ENCODE measurements at regions not wholly inside any gene's neighbourhood (a gene's known extent, or its start where the extent isn't known, plus 50 kb on each side); places are given as distances from the start of the nearest gene placed in this dataset.

DNA sequence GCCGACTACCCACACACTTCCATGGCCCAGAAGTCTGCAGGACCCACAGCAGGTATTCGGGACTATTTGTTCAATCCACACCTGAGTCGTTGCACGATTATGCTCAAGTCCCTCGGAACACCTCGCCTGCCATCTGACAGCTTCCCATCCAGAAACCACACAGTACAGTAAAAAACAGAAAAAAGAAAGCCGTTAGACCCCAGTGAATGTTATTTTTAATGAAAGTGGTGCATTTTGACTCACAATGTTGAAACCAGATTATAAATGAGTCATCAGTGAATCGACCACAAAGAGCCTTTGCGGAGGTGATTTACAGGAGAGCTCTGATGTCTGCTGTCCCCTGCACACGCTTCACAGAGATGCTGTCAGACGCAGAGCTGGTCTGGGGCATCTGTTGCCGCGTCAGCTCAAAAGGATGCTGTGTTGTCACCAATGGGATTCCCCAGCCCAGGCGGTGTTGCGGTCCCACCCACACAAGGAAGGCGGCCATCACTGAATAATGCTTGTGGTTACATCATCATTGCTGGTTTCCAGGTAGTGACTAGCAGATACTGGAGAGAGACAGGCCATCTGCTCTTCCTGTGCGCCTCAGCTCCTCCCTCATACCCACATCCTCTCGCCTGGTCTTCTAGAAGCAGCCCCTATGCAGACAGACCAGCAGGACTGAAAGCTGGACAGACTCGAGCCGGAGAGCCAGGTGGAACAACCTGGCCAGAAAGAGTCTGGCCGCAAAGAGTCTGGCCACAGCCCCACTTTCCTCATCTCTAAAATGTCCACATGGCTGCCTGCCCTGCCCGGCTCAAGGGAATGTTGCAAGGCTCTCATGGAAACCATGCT is 116.8 kb downstream of the TOMM20 start:
- DNase-seq (ENCODE audit: low read depth in 4 of 4, low spot score in 2 of 4), result no peak

DNA sequence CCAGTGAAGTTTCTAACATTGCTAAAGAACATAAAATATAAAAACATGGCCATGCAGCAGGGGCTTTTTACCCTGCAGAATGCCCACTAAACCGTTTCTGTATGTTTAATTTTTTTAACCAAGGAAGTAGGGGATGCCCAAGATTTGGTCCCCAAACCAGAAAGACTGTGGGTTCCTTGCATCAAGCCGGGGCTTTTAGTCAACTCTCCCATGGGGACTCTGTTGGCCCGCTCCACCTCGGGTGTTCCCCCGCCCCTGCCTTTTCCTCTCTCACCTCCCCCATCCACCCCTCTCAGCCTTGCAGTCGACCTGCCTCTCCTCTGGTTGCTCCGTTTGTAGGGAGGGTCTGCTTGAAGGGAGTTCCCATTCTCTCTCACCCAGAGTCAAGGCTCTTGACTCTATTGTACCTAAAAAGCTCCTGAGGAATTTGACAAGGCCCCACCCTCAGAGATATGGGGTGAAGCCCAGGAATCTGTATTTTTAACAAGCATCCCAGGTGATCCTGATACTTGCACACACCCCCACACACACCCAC is 117.5 kb downstream of the TOMM20 start:
- DNase-seq (ENCODE audit: low read depth in 4 of 4, low spot score in 2 of 4), result no peak

DNA sequence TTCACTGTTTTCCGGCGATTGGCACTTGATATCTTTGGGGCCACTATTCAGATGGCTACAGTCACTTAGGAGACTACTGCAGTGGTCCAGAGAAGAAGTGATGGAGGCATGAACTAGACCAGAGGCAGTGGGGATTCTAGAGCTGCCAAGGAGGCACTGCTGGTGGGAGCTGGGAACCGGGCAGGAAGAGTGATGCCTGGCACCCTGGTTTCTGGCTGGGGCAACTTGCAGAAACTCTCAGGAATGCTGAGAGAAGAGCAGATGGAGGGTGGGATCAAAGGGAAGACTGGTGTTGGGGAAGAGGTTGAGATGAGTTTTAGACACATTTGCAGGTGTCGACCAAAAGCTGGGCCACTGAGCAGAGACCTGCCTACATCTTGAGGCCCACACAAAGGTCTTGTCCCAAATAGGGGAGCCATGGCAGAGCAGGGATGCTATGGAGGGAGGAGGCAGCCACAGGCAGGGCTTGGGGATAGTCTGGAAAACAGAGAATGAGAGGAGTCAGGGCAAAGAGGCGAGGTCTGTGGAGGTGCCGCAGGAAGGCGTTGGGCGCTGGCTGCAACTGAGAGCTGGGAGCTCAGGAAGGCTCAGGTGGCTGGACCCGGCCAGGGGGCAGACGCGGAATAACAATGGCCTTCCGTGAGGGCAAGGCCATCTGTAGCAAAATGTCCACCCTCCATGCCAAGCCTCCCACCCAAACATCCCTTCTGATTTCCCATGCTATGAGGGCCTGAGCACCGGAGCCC is 118.9 kb downstream of the TOMM20 start:
- DNase-seq (ENCODE audit: low read depth in 4 of 4, low spot score in 2 of 4), result no peak

DNA sequence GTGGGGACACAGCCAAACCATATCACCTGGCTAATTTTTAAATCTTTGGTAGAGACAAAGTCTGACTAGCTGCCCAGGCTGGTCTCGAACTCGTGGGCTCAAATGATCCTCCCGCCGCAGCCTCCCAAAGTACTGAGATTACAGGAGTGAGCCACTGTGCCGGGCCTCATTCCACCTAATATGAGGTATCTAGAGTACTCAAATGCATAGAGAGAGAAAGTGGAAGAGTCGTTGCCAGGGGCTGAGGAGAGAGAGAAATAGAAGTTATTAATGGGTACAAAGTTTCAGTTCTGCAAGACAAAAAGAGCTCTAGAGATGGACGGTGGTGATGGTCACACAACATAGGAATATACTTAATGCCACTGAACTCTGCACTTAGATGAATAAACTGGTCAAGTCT is 119.6 kb downstream of the TOMM20 start:
- no peak for DNase-seq (ENCODE audit: low read depth in 4 of 4, low spot score in 2 of 4)

DNA sequence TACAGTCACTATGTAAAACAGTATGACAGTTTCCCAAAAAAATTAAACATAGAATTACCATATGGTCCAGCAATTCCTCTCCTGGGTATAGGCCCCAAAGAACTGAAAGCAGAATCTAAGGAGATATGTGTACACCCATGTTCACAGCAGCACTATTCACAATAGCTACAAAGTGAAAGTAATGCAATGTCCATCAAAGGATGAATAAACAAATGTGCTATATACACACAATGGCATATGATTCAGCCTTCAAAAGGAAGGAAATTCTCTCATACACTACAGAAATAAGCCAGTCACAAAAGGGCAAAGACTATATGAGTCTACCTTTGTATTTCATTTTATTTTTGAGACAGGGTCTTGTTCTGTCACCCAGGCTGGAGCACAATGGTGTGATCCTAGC is 120.4 kb downstream of the TOMM20 start:
- no peak for DNase-seq (ENCODE audit: low read depth in 4 of 4, low spot score in 2 of 4)

DNA sequence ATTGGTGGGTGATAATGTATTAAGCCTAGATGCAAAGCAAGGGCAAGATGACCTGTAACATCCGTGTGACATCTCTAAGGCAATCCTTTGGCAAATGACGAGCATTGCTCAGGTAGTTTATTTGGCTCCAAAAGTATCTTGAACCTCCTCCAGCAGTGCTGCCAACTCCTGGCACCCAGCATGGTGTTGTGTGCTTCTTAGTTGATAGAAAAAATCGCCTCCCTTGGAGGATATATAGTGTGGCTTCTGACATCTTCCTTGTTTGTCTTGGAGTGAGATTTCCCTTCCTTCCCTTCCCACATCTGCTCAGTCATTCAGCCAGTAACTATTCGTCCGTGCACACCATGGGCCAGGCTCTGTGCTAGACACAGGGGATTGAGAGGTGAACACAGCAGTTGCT is 121.8 kb downstream of the TOMM20 start:
- DNase-seq (ENCODE audit: low read depth in 4 of 4, low spot score in 2 of 4), result no peak

DNA sequence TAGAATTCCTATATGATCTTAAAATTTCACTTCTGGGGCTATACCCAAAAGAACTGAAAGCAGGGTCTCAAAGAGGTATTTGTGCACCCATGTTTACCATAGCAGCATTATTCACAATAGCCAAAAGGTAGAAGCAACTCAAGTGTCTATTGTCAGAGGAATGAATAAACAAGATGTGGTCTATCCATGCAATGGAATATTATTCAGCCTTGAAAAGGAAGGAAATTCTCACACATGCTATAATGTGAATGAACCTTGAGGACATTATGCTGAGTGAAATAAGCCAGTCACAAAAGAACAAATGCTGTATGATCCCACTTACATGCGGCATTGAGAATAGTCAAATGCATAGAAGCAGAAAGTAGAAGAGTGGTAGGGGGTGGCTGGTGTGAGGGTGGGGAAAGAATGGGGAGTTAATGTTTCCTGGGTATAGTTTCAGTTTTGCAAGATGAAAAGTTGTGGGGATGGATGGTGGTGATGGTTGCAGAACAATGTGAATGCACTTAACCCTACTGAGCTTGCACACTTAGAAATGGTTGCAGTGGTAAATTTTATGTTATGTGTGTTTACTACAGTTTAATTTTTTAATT is 122.4 kb downstream of the TOMM20 start:
- DNase-seq (ENCODE audit: low read depth in 4 of 4, low spot score in 2 of 4), result no peak

DNA sequence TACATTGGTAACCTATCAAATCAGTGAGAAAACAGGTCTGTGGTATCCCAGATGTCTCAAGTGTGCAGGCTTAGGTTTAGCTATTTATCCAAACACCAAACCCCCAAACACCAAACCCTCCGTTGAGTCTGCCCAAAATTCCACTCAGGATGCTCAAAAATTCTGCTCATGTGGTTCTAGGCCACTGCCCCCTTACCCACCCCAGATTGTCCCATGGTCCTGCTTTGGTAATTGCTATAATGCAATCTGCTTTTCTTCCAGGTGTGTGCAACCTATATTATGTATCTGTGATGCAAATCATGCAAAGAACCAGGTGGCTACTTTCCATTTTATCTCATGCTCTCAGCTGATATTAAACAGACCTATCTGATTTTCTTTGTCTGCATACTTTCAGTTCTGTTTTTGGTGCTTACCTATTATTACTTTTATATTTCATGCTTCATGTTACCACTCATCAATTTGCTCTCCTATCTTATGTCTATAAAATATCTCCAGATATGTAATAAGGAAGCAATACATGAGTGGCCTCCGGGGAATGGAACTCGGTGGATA is 123.7 kb downstream of the TOMM20 start:
- no peak for DNase-seq (ENCODE audit: low read depth in 4 of 4, low spot score in 2 of 4)

DNA sequence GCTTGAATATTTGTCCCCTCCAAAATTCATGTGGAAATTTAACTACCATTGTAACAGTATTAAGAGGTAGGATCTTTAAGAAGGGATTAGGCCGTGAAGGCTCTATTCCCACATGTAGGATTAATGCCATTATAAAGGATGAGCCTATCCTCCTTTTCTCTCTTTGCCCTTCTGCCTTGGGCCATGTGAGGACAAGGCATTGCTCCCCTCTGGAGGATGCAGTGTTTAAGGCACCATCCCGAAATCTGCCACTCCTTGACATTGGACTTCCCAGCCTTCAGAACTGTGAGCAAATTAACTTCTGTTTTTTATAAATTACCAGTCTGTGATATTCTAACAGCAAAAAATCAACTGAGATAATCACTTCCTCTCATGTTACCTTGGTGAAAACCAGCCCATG is 124.4 kb downstream of the TOMM20 start:
- DNase-seq (ENCODE audit: low read depth in 4 of 4, low spot score in 2 of 4), result no peak

DNA sequence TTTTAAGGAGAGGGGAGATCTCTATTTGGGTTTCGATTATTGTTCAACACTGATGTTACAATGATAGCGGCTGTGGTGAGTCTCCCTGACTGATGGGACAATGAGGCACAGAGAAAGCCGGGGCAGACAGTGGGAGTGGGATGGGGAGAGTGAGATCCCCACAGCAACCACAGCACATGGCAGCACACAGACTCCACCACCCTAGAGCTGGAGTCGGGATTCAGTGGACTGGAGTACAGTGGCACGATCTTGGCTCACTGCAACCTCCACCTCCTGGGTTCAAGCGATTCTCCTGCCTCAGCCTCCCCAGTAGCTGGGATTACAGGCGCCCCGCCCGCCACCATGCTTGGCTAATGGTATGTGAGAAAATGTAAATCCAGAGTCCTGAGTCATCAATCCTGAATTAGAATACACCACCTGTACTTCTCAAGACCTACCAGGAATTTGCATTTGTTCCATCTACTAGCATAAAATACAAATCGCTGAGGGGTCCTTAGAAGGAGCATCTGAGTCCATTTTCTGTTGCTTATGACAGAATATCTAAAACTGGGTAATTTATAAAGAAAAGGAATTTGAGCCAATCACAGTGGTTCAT is 125.8 kb downstream of the TOMM20 start:
- no peak for DNase-seq (ENCODE audit: low read depth in 4 of 4, low spot score in 2 of 4)

DNA sequence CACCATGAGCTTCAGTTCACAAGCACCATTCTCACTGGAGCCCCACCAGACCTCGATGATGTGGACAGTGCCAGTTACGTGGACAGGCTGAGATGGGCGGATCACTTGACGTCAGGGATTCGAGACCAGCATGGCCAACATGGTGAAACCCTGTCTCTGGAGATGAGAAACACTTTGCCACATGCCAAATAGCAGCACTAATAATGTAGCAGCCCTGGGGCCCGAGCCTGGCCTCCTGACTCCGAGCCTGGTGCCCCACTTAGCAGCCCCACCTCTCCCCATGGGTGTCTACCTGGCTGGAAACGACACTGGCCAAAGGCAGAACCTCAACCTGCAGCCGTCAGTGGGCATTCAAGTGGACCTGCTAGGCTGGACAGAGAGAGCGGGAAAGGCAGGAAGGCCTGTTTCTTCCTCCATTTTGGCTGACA is 129.1 kb downstream of the TOMM20 start:
- DNase-seq (ENCODE audit: low read depth in 4 of 4, low spot score in 2 of 4), result no peak

DNA sequence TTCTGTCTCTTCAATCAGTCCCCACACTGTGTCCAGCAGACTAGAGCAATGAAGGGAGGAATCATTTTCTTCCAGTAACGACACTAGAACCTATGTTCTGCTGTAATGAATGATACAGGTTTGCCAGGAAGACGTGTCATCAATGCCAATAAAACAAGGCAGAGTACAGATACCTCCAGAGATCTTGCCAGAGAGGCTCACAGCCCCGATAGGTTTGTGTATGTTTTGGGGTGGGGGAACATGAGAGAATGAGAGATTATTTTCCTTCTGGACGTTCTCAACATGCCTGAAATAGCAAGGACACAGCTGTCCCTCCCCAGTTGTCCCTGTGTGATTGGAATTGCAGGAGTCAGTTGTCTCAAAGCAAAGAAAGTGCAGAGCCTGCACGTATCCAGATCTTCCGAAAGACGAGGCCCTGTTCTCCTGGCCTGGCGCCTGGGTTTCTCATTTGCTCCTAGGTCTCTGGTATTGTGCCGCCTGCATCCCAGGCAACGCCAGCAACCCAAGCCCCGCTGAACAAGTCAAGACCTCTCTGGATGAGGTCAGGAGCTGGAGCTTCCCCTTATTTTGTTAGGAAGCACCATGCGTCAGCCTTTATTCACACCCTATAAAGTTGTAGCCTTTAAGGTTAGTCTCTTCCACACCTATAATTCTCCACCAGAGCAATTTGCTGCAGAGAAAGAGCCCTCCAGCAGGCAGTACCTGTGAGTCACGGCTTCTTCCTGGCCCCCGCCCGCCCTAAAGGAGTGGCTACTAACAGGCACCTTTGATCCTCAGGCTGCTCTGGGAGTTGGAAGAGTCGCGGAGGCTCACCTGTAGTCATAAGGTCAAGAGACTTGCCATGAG is 130.5 kb downstream of the TOMM20 start:
- no peak for DNase-seq (ENCODE audit: low read depth in 4 of 4, low spot score in 2 of 4)

DNA sequence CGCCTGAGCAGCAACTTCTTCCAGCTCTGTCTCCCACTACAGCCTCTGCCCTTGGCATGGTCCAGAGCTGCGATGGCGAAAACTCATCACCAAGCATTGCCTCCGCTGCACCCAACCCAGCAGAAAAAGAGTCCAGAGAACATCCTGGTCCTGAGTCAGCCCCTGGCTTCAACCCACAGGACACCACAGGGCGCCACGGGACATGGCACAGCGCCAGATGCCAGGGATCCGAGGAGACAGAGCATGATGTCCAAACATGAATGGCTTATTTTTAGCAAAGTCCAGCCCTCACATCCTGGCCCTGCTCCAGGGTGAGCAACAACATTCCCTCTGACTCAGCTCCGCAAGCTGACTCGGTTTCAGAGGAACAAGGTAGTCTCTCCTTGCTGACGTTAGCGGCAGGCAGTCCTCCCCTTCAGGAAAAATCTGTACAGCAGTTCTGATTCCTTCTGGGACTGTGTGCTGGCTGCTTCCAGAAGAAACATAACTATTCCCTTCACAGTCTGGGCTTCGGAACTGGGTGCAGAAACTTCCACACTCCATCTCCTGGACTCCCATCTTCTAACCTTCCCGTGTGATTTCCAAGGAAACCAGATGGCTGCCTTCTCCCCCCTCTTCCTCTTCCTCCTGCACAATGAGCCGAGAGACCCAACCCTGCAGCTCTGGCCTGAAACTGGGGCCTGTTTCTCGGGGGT is 131.3 kb downstream of the TOMM20 start:
- no peak for DNase-seq (ENCODE audit: low read depth in 4 of 4, low spot score in 2 of 4)

DNA sequence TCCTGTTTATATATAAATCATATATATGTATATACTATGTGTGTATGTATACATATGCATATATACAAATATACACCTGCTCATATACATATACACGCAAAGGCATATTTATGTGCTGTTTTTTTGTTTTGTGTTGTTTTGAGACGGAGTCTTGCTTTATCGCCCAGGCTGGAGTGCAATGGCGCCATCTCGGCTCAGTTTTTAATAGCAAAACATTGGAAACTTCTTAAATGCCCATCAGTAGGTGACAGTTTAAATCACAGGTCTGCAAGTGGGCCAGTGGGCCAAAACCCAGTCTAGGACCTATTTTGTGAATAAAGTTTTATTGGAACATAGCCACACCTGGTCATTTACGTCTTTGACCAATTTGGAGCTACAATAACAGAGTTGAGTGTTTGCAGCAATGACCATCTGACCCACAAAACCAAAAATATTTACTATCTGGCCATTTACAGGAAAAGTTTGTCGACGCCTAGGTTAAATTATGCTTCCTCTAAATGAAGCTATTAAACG is 132.3 kb downstream of the TOMM20 start:
- DNase-seq (ENCODE audit: low read depth in 4 of 4, low spot score in 2 of 4), result no peak

DNA sequence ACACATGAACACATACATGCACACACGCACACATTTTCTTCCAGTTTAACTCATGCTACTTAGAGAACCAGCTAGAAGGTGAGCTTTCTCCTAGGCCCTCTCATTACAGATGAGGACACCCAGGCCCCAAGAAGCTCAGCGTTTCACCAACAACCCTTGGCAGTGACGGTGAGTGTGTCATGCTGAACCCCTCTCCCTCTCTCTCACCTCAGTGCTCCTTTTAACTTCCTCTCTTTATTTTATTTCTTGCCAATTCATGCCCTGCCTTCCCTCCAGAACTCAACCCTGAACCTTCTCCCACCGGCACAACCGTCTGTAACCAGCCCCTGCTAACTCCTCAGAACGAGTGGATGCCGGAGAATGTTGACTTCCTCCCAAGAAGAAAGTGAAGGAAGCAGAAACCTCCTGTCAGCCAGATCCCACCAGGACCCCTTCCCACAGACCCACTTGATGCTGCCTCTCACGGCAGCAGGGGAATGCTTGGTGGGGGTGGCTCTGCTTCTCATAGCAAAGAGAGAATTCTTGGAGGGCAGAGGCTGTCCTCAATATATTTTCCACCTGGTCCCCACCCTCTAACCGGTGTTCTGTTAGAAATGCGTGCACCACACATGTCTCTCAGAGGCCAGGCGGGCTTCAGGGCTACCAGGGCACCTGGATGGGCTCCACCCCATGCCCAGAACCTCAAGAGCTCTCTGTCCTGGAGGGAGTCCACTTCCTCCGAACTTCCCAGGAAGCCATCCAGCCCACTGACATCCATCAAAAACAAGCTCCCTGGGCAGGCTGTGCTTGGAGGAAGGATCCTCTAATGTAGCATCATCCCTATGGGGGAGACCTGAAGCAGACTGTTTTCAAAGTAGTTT is 134.0 kb downstream of the TOMM20 start:
- DNase-seq (ENCODE audit: low read depth in 4 of 4, low spot score in 2 of 4), result no peak

DNA sequence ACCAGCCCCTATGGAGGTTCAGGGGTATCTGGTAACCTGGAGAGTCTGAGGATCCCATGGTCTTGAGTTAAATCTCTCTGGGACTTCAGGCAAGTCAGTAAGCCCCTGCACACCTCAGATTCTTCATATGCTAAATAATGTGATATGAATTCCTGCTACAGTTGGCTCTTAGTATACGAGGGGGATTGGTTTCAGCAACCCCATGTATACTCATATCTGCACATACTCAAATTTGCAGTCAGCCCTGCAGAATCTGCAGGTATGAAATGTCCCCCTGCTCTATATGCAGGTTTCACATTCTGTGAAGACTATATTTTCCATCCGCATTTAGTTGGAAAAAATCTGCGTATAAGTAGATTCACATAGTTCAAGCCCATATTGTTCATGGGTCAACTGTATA is 136.6 kb downstream of the TOMM20 start:
- no peak for DNase-seq (ENCODE audit: low read depth in 4 of 4, low spot score in 2 of 4)

DNA sequence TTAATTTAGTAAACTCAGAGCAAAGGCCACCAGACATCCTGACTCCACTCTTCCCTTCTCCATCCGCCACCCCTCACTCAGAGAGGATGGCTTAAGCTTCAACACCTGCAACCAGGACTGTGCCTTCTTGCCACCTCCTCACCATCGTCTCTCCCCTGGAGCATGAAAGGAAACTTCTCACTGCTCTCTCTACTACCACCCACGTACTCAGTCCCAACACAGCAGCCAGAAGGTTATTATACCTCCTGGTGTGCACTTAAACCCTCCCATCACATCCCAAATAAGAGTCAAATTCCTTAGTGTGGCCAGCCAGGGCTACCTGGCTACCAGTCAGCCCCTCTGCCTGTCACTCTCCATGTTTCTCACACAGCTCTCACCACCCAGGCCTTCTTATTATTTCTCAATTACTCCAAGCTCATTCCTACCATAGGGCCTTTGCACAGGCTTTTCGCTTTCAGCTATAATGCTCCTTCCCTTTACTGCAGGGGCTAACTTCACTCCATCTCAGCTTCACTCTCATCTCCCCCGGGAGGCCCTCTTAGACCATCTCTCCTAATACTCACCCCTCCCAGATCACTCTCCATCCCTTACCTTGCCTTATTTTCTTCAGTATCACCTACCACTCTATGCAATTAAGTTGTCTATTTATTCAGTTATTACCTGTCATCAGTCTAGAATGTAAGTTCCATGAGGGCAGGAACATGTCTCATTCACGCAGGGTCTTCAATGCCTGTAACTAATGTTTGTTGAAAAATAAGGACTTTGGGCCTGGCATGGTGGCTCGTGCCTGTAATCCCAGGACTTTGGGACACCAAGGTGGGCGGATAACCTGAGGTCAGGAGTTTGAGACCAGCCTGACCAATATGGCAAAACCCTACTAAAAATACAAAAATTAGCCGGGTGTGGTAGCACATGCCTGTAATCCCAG is 137.5 kb downstream of the TOMM20 start:
- DNase-seq (ENCODE audit: low read depth in 4 of 4, low spot score in 2 of 4), result no peak

All from left renal cortex interstitium (tissue), 4 donors.